Adrenal gland (tissue), 5 donors: ENCODE measurements at regions not wholly inside any gene's neighbourhood (a gene's known extent, or its start where the extent isn't known, plus 50 kb on each side); places are given as distances from the start of the nearest gene placed in this dataset.

Source experiments
- CTCF ChIP-seq, 6 experiments: fragments of 450-650 bp in 4 of 6; fragments of 200-600 bp in 2 of 6; sonication (generic) in 1 of 6; IDR thresholded peaks; 1 replicate in 5 of 6; 2 replicates in 1 of 6; pipeline versions ENCODE4 v1.5.1 to v1.8.0; 2016 to 2021; ENCODE audit warnings: antibody characterized with exemption in 6 of 6, mild to moderate bottlenecking in 2 of 6, moderate library complexity in 1 of 6
- POLR2A ChIP-seq, 2 donors: fragments of 450-650 bp; IDR thresholded peaks; one replicate each; pipeline ENCODE4 v1.6.1; 2017; ENCODE audit warnings: antibody characterized with exemption in 2 of 2, mild to moderate bottlenecking in 2 of 2, moderate library complexity in 1 of 2
- donor health status: DM: no; HTN: no; CAD: no.

- TF ChIP-seq CTCF (IDR thresholded peaks at IDR 0.05) (no peak), POLR2A (IDR thresholded peaks at IDR 0.05) (no peak)
Measured at GRCh38 chr2:58928973-58929372, 687.8 kb upstream of the FANCL start.
